Smooth muscle cell (in vitro differentiated cells): ENCODE measurements at regions not wholly inside any gene's neighbourhood (a gene's known extent, or its start where the extent isn't known, plus 50 kb on each side); places are given as distances from the start of the nearest gene placed in this dataset.
A peak's percentile ranks its signal among the peaks of the same experiment; 100 is the strongest.

Experiments
- DNase-seq: peaks from one replicate; lab custom pipeline; 2025; ENCODE audit not compliant: unreplicated experiment; lab: John Stamatoyannopoulos, UW
- H2AFZ ChIP-seq: fragments of 200-600 bp; sonication (generic); 2 replicates; pipeline ENCODE4 v1.6.0; 2016; ENCODE audit warnings: antibody characterized with exemption, low read depth, mild to moderate bottlenecking
- H3F3A ChIP-seq: fragments of 200-600 bp; sonication (generic); 2 replicates; pipeline ENCODE4 v1.6.0; 2017; ENCODE audit warnings: antibody characterized with exemption, low read depth
- H3K27ac ChIP-seq: fragments of 200-600 bp; sonication (generic); 2 replicates; pipeline ENCODE4 v1.5.1; 2016; ENCODE audit warnings: low read depth, mild to moderate bottlenecking
- H3K27me3 ChIP-seq: fragments of 200-600 bp; sonication (generic); 2 replicates; pipeline ENCODE4 v1.6.1; 2016; ENCODE audit warnings: low read depth, mild to moderate bottlenecking
- H3K36me3 ChIP-seq: fragments of 200-600 bp; sonication (generic); 2 replicates; pipeline ENCODE4 v1.5.1; 2016; ENCODE audit warnings: low read depth
- H3K4me1 ChIP-seq: fragments of 200-600 bp; sonication (generic); 2 replicates; pipeline ENCODE4 v1.5.1; 2016; ENCODE audit warnings: low read depth
- H3K4me2 ChIP-seq: fragments of 200-600 bp; sonication (generic); 2 replicates; pipeline ENCODE4 v1.6.0; 2016; ENCODE audit warnings: mild to moderate bottlenecking
- H3K4me3 ChIP-seq: fragments of 200-600 bp; sonication (generic); 2 replicates; pipeline ENCODE4 v1.5.1; 2016; ENCODE audit warnings: mild to moderate bottlenecking
- H3K79me2 ChIP-seq: fragments of 200-600 bp; sonication (generic); 2 replicates; pipeline ENCODE4 v1.6.0; 2016; ENCODE audit warnings: low read depth, mild to moderate bottlenecking
- H3K9ac ChIP-seq: fragments of 200-600 bp; sonication (generic); 2 replicates; pipeline ENCODE4 v1.6.0; 2016; ENCODE audit warnings: low read depth
- H3K9me3 ChIP-seq: fragments of 200-600 bp; sonication (generic); replicated peaks from 2 replicates; pipeline ENCODE4 v1.5.1; 2016; ENCODE audit warnings: low read depth
- H4K20me1 ChIP-seq: fragments of 200-600 bp; sonication (generic); 2 replicates; pipeline ENCODE4 v1.6.0; 2016; ENCODE audit warnings: low read depth
- WGBS: methylation state at CpG from one replicate; pipeline ENCODE4 v1.1.7; 2016; ENCODE audit warnings: low lambda C conversion rate; 5-methylcytosine and 5-hydroxymethylcytosine counted together
- TF ChIP-seq, protein P1 (sequence below): fragments of 200-600 bp; sonication (generic); IDR thresholded peaks from 2 replicates; pipeline ENCODE4 v1.5.1; 2017; ENCODE audit warnings: borderline replicate concordance, mild to moderate bottlenecking, antibody characterized with exemption; ENCODE audit not compliant: insufficient read depth, poor library complexity, severe bottlenecking

DNA sequence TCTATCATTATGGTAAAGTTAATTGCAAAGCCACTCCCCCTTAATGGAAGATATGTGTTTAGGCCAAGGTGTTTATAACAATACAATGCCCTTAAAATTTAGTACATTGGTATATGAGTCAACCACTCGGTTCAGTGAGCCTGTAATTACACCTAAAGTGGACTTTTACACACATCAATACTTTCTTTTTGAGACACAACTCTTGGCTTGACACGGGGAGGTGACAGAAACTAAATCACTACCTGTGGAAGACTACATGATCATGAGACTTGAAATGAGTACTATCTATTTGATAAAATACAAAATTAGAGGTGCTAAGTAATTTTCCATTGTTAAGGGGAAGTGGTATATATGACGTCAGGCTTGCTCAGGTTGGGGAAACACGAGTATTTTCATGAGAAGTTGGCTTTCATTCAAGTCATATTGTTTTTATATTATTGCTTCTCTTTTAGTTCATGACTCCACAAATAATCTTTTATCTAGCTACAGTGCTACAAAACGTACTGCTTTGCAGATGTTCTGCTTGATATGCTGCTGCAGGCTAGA, 918.3 kb downstream of the ARAP2 start:
- Histone ChIP-seq H3F3A (no peaks in the 10 kb centered on the region), H3K79me2 (no peaks in the 10 kb centered on the region), H3K9ac (no peak overlapping the region), H3K4me1 (no peaks in the 10 kb centered on the region), H3K4me3 (no peak overlapping the region), H3K9me3 (no peaks in the 10 kb centered on the region), H3K27ac (no peak overlapping the region), H3K27me3 (no peaks in the 10 kb centered on the region), H2AFZ (no peak overlapping the region), H3K4me2 (no peak overlapping the region), H3K36me3 (no peaks in the 10 kb centered on the region), H4K20me1 (no peaks in the 10 kb centered on the region)
- no peak for DNase-seq
- TF ChIP-seq, protein P1, sequence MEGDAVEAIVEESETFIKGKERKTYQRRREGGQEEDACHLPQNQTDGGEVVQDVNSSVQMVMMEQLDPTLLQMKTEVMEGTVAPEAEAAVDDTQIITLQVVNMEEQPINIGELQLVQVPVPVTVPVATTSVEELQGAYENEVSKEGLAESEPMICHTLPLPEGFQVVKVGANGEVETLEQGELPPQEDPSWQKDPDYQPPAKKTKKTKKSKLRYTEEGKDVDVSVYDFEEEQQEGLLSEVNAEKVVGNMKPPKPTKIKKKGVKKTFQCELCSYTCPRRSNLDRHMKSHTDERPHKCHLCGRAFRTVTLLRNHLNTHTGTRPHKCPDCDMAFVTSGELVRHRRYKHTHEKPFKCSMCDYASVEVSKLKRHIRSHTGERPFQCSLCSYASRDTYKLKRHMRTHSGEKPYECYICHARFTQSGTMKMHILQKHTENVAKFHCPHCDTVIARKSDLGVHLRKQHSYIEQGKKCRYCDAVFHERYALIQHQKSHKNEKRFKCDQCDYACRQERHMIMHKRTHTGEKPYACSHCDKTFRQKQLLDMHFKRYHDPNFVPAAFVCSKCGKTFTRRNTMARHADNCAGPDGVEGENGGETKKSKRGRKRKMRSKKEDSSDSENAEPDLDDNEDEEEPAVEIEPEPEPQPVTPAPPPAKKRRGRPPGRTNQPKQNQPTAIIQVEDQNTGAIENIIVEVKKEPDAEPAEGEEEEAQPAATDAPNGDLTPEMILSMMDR: no peak
- WGBS: 80% methylated on average over 5 of the region's 5 CpGs

DNA sequence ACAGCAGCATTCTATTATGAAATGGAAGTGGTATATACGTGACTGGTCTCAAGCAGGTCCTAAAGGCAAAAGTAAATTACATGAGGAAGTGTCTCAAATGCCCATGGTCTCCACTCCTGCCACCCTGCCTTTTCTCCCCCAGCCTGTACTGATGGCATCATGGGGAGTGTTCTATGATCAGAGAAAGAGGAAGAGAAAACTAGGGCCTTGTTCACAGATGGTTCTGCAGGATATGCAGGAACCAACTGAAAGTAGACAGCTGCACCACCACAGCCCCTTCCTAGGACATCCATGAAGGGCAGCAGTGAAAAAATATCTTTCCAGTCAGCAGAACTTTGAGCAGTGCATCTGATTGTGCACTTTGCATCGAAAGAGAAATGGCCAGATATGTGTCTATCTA, 901.5 kb downstream of the ARAP2 start:
- TF ChIP-seq, protein P1: no peak
- DNase-seq: no peak
- H3K9ac ChIP-seq: no peak overlapping the region
- H2AFZ ChIP-seq: no peak overlapping the region
- H3K4me2 ChIP-seq: no peak overlapping the region
- no peaks in the 10 kb centered on the region for H4K20me1 ChIP-seq
- no peaks in the 10 kb centered on the region for H3K79me2 ChIP-seq
- 47% methylated on average over 2 of the region's 2 CpGs for WGBS
- H3K9me3 ChIP-seq: no peaks in the 10 kb centered on the region
- H3K4me3 ChIP-seq: no peak overlapping the region
- no peaks in the 10 kb centered on the region for H3K27me3 ChIP-seq
- no peak overlapping the region for H3K27ac ChIP-seq
- H3K4me1 ChIP-seq: no peaks in the 10 kb centered on the region
- no peaks in the 10 kb centered on the region for H3F3A ChIP-seq
- no peaks in the 10 kb centered on the region for H3K36me3 ChIP-seq

DNA sequence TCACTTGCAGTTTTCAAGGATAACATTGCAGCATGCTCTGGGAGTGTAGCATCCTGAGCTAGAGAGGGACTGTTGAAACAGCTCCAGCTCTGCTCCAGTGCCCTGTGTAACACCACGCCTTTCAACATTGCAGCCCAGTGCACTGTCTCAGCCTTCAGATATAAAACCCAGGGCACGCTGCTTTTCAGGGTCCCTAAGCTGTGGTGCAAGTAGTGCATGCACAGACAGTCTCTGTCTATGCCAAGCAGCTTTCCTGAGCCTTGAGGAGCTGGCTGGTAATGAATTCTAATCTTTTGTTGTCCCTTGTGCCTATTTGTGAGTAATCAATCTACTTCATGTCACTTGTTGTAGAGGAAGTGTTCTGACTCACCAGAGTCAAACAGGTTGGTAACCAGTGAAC, 897.0 kb downstream of the ARAP2 start:
- Histone ChIP-seq H3K4me3 (no peak overlapping the region), H2AFZ (no peak overlapping the region), H3K27me3 (no peaks in the 10 kb centered on the region), H4K20me1 (no peaks in the 10 kb centered on the region), H3K27ac (no peak overlapping the region), H3F3A (no peaks in the 10 kb centered on the region), H3K36me3 (no peaks in the 10 kb centered on the region), H3K9me3 (no peaks in the 10 kb centered on the region), H3K4me2 (no peak overlapping the region), H3K9ac (no peak overlapping the region), H3K4me1 (no peaks in the 10 kb centered on the region), H3K79me2 (no peaks in the 10 kb centered on the region)
- 87% methylated on average over 2 of the region's 2 CpGs for WGBS
- no peak for DNase-seq
- TF ChIP-seq, protein P1: no peak

DNA sequence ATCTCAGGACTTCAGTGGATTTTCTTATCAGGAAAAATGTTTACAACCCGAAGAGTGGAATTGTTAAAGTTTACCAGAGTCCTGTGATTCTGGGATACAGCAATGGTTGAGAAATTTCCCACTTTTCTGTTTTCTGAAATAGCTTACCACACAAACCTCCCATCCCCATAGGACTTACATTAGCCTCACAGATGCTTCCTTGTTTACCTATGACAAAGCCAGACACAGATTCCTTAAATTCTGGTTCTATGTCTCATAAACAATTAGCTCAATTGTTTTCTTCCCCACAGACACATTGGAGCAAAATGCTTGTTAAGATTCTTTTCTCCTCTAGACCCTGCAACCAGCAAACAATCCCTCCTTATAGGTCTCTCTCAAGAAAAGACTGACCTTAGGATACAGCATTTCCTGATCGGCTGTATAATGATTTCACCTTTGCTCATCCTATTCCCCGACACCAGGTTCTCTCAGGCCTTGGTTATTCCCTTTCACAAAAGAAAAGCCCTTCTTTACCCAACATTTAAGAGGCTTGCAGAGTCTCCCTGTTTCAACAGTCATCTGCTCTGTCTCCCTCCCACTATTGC, 886.2 kb downstream of the ARAP2 start:
- no peaks in the 10 kb centered on the region for H3F3A ChIP-seq
- H3K9ac ChIP-seq: peak overlapping the region; percentile 8
- peaks cover 13% of the 10 kb centered on the region for H3K4me1 ChIP-seq
- TF ChIP-seq, protein P1: no peak
- DNase-seq: no peak
- no peaks in the 10 kb centered on the region for H3K36me3 ChIP-seq
- peak overlapping the region; percentile 78 for H2AFZ ChIP-seq
- H3K79me2 ChIP-seq: no peaks in the 10 kb centered on the region
- no peaks in the 10 kb centered on the region for H3K9me3 ChIP-seq
- H3K4me3 ChIP-seq: no peak overlapping the region
- no peaks in the 10 kb centered on the region for H4K20me1 ChIP-seq
- H3K27ac ChIP-seq: peak overlapping the region; percentile 54
- H3K27me3 ChIP-seq: no peaks in the 10 kb centered on the region
- peak overlapping the region; percentile 72 for H3K4me2 ChIP-seq
- 23% methylated on average over 3 of the region's 3 CpGs for WGBS
